GM18498 (cell line): ENCODE measurements at regions not wholly inside any gene's neighbourhood (a gene's known extent, or its start where the extent isn't known, plus 50 kb on each side); places are given as distances from the start of the nearest gene placed in this dataset.
A peak's percentile ranks its signal among the peaks of the same experiment; 100 is the strongest.
"Not testable (repeated sequence)": the region's sequence is repeated elsewhere in the genome, so short reads cannot be mapped to it uniquely, and the experiment has no call there.

ENCODE experiments used
- ATAC-seq: cut with Tn5 transposase; IDR thresholded peaks from one replicate; pipeline ENCODE4 v1.9.1; 2021; ENCODE audit warnings: mild to moderate bottlenecking, moderate library complexity; ENCODE audit not compliant: unreplicated experiment

DNA sequence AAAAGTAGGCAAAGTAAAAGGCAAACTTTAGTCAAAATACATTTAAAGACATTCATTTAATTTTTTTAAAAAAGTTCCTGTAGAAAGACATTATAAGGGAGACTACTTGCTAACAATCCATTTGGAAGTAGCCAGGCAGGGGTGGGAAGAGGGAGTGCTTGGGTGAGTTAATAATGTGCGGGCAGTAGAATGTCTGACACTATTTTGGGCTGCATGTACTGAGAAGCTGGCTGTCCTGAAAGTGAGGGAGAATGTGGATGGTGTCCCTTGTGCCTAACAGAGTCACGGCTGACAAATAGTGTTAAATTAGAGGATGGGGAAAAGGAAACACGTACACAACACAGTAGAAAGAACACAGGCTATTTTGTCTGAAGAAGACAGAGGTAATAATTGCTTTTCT lies 142.5 kb downstream of the LCA5 start:
- no peak for ATAC-seq

DNA sequence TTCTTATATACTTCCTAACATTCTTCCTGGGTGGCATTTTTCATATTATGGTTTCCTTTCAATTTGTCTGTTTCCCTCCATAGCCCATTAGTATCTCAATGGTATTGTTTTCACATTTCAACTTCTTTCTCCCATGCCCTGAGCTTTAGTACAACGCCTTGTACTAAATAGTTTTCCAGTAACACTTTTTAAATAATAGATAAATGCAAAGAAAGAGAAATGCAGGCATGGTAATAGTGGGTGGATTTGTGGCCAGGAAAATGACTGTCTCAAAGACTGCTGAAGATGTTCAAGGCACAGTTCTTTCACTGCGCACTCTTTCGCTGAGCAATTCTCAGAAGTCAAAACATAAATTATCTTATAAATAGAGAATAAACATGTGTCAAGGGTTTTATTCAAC lies 145.1 kb downstream of the LCA5 start:
- no peak for ATAC-seq

DNA sequence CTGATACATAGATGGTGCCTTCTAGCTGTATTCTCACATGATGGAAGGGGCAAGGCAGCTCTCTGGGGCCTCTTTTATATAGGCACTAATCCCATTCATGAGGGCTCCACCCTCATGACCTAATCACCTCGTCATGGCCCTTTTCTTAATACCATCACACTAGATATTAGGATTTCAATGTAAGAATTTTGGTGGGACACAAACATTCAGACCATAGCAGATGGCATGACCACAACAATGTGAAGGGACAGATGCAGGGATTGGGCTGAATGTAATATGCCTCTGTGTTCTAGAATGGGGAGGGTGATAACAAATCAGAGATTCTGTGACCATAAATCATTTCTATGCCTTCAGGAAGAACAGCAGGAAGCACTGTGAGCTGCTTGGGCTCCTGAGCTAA lies 145.8 kb downstream of the LCA5 start:
- no peak for ATAC-seq

DNA sequence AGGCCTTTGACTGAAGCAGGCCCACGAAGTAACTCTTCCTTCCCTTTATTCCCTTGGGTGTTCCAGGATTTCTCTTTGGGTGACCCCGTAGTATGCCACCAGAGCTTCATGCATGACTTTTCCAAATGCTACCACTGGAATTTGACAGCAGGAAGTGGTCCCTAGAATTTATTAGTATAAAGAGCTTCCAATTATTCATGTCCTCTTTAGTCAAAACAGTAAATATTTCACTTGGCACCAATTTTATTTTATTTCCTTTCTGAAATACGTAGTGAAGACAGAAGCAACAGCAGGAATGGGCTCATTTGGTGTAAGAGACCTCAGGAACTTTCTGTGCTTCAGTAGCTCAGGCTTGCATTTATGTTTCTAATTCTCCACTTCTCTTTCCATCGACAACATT lies 151.3 kb downstream of the LCA5 start:
- ATAC-seq, result no peak

DNA sequence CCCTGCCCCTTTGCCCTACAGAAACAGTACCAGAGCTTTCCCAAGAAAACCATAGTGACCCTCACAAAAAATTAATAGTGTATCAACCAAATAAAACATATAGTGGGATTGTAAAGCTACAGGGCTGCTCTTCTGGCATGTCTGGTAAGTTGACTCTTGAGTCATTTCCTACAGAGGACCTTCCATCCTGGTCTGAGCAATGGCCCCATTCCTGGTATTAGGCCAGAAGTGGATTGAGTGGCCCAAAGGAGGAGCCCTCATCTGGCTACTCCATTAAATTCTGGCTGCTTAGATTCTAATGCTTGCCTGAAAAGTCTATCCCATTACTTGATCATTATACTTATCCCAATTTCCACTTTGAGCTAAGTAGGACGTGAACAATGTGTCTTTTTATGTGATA lies 150.9 kb upstream of the HMGN3 start:
- ATAC-seq, result no peak

DNA sequence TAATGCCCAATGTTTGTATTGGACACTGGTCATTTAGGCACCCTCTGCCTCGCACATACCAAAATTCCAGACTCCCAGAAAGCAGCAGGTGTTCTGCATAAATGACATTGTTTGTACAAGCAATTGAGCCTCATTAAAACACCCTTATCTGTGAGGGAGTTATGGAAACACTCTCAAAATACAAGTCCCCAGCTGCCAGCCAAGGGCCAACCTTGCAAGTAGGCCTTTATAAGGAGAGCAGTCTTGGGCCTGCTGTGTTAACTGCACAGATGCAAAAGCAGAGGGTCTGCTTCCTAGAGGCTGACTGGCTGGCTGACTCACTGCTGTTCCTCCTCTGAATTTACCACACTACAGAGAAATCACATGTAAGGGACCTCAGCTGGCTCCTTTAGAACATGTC lies 150.4 kb upstream of the HMGN3 start:
- no peak for ATAC-seq

DNA sequence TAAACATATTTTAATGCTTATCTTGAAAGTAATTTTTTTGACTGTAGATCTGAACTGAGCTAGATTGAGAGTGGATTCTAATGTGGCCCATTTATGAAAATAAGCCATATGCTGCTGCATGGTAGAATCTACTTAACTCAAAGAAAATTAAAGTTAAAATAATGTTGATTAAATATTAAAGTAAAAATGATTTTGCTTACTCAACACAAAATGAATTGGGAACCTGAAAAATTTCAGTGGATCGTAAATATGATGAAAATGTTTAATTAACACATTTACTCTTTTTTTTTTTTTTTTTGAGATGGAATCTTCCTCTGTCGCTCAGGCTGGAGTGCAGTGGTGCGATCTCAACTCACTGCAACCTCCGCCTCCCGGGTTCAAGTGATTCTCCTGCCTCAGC lies 144.5 kb upstream of the HMGN3 start:
- ATAC-seq, result no peak

DNA sequence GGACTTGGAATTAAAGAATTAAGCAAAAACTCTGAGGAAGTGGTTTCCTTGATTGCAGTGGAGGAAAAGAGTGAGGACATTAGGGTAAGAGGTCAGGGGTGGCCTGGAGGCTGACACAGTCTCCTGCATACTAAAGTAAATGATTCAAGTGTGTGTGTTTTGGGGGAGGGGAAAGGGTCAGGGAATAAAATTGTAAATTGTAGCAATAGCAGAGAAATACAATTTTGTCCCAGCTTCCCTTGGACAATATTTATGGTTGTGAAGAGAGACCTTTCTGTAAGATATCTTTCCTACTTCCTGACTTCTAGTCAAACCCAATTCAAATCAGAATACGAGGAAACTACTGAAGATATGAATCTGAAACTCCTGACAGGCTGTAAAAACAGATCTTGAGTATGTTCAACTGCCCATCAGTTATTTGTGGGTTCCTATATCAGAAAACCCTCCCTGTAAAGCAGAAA lies 143.4 kb upstream of the HMGN3 start:
- peak; percentile 74 for ATAC-seq

DNA sequence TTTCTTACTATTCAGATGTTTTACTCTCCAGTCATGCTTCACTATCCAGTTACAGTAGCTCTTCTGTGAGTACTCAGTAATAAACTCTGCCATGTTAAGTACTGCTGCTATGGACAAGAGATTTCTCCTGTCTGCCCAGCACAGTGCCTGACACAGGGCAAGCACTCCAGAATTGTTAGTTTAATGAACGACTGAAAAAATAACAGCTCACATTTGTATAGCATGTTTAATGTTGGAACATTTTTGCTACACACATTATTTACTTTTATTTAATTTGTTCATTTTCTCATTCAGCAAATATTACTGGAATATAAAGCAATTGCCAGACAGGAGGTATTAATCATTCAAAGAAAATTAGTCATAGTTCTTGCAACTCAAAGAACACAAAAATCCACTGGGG lies 142.6 kb upstream of the HMGN3 start:
- ATAC-seq, result no peak

DNA sequence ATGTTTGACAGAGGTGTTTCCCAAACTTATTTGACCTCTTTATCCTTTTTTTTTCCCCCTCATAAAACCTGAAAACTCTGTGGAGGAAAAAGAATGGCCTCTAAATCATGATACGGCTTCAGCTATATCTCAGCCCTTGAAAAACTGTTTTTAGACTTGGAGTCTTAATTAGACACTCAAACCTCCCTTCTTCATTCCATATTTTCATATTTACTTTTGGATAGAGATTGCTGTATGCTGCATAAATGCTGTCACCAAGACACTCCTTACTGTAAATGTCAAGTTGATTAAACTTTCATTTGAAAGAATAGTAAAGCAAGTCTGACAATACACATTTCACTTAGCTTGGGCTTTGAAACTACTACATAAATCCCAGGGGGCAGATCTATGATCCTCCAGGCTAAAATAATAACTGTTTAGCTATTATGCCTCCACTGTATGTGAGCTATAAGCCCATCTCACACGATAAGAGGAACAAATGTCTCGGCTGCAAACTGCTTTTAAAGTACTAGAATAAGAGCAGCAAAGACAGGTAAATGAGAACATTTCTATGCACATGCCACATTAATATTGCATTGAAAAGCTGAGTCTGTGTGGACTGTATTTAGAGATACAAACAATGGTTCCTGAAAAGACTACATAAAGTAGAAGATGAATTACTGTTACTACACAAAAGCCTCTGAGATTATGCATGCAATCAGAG lies 141.3 kb upstream of the HMGN3 start:
- ATAC-seq, result no peak

DNA sequence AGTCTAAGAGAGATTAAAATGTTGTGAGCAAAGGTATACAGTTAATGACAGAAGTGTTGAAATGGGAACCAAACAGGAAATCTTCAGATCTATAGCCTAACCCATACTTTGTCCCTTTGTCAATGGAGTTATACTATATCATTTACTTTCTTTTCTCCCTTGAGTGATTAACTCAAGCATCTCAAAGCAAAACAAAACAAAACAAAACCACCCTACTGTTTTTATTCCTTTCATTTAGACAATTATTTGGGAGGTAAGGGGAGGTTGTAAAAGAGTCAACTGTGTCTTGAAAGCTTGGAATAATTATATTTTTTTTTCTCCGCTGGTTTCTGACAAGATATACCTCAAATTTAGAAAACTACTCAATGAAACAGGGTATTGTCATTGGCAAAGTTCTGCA lies 139.8 kb upstream of the HMGN3 start:
- ATAC-seq, result no peak

DNA sequence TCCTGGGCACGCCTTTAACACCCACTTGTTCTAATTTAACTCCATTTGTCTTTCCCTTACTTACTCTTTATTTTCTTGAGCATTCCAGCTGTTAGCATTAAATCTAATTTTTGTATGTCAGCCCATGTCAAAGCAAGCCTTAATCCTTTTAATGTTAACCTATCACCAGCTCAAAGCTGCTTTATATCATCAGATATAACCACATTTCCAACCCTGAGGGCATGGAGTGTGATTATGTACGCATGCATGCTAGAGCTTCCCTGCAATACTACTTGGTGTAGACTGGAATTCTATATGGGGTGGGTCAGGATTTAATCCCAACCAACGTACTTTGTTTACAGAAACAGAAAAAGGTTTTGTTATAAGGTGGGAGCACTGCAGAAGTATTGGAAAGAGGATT lies 139.4 kb upstream of the HMGN3 start:
- no peak for ATAC-seq

DNA sequence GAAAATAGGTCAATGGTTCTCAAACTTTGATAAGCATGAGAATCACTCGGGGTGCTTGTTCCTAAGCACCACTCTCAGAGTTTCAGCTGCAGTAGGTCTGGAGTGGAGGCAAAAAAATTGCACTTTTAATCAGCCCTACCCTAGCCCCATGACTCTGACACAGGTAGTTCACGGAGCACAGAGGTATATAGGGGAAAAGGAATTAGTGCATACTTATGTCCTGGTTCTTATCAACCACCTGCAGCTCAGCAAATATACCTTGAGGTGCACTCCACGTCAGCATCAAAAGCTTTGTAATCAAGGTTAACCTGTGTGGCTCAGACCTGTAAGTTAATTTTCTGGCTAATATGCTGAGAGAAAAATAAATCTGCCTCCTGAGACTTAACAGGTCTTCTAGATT lies 138.8 kb upstream of the HMGN3 start:
- ATAC-seq, result no peak

DNA sequence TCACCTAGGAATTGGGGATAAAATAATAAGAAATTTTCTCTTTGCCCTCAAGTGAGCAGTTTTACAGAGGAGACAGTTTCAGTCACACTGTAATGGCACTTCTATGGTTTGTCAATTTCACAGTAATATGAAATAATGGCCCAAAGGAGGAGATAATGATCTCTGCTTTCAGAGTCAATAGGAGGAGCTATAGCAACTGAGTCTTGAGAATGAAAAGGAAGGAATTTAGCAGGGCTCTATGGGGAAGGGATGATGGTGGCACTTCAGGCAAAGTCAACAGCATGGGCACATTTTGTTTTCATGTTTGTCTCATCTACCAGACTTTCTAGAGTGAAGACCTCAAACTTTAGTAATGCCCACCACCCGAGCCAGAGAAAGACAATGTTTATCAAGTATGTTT lies 138.3 kb upstream of the HMGN3 start:
- no peak for ATAC-seq

DNA sequence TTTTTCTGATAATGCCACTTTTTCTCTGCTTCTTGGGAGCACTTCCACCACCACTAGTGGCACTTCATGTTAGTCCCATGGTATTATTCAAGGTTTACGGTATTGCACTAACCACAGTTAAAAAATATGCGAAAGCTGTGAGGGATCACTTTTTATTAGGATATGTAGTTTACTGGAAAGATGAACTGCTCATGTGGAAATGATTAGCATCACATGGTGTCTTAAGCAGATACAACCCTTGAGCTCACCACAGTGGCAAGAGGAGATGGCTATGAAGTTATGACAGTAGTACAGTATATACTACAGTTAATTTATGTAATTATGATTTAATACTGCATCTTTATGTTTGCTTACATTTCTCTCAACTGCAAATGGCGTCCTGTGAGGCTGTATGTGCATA lies 134.5 kb upstream of the HMGN3 start:
- no peak for ATAC-seq

DNA sequence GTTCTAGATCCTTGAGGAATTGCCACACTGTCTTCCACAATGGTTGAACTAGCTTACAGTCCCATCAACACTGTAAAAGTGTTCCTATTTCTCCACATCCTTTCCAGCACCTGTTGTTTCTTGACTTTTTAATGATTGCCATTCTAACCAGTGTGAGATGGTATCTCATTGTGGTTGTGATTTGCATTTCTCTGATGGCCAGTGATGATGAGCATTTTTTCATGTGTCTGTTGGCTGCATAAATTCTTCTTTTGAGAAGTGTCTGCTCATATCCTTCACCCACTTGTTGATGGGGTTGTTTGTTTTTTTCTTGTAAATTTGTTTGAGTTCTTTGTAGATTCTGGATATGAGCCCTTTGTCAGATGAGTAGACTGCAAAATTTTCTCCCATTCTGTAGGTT lies 129.0 kb upstream of the HMGN3 start:
- ATAC-seq, result not testable (repeated sequence)

DNA sequence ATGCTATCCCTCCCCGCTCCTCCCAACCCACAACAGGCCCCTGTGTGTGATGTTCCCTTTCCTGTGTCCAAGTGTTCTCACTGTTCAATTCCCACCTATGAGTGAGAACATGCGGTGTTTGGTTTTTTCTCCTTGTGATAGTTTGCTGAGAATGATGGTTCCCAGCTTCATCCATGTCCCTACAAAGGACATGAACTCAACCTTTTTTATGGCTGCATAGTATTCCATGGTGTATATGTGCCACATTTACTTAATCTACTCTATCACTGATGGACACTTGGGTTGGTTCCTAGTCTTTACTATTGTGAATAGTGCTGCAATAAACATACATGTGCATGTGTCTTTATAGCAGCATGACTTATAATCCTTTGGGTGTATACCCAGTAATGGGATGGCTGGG lies 126.6 kb upstream of the HMGN3 start:
- ATAC-seq, result not testable (repeated sequence)

DNA sequence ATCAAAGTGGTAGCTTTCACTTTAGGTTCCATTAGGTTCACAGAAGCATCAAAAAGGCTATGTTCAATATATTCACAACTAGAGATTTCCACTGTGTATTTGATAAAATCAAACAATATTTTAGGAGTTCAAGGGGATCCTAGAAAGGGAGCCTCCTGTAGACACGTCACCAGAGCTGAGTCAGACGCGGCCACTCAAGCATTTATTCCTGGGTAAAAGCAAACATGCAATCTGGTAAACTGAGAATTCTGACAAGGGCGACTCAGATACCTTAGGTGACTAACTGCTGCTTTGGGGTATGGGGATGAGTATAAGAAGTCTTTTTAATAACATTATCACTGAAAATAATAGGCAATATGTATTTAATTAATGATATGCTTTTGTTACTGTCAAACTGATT lies 118.7 kb upstream of the HMGN3 start:
- ATAC-seq, result no peak

DNA sequence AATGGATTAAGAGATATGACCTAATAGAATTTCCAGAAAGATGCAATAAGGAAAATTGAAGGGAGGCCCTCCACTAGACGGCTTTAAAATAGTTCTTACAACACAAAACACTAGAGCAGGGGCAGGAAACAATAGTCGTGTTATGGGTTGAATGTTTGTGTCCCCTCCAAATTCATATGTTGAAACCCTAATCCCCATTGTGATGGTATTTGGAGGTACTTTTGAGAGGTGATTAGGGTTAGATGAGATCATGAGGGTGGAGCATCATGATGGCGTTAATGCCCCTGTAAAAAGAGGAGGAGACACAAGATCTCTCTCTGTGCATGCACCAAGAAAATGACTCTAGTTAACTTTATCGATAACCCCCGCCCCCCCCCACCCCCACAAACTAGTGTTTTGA lies 104.0 kb upstream of the HMGN3 start:
- no peak for ATAC-seq

DNA sequence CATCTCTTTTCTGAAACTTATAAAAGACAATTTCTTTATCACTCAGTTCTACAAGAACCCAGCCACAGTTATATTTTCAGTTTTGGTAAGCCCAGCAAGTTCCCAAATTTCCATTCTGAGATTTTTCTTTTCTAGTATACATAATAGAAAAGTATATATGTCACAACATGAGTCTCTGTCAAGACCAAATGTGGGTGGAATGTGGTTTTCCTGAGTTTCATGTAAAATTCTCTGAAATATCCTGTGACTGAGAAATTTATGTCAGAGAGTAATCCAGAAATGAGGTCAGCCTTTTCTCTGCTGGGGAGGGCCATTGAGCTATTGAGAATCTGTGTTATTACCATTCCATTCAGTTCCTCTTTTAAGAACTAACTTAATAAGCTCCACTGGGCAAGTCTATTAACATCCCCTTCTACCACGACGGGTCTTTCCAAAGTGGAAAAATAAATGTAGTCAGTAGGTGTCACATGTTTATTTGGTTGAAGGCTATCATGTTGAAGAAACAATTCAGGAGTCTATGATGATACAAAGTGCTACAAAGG lies 100.7 kb upstream of the HMGN3 start:
- peak; percentile 92 for ATAC-seq

DNA sequence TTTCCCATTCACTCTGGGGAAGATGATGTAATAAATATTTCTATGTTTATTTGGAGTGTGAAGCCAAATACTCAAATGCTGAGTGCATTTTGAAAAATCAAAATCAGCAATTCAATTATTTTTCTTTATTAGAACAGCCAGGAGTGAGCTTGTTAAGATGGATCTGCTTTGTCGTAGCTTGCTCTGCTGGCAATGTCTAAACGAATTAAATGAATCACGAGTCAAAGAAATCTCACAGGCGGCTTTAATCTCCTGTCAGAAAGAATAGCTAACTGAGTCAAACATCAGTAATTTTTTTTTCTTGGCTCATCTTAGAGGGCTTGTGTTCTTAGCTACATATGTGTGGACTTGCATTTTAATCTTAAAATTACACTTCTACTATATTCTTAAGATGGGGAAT lies 100.2 kb upstream of the HMGN3 start:
- ATAC-seq, result no peak

DNA sequence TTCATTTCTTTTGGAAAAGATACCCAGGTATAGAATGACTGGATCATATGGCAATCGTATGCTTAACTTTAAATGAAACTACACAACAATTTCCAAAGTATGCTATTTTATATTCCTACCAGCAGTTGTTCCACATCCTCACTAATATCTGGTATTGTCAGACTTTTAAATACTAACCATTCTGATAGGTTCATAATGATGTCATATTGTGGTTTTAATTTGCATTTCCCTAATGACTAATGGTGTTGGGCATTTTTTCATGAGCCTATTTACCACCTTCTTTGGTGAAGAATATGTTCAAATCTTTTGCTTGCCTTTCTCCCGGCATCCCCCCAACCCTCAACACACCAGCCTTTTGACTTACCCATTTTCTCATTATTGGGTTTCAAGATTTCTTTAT lies 96.2 kb upstream of the HMGN3 start:
- no peak for ATAC-seq

DNA sequence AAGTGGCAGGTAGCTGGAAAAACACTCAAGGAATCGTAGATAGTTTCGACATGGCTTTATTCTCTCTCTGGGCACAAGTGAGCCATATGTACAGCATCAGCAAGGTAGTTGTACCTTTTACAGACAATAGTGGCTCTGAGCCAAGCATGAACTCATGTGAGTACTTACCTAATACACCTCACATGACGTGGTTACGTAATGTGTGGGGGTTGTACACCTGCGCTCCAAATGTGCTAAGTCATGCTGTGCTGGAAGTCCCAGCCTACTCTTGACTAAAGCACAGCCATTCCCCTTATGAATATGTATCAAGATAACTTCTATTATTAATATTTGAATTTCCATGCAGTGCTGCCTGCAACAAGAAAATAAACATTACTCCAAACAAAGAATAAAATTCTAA lies 78.8 kb upstream of the HMGN3 start:
- ATAC-seq, result no peak
